CD4-positive, alpha-beta T cell treated with Interferon gamma for 1 hour (primary cell): ENCODE measurements at regions not wholly inside any gene's neighbourhood (a gene's known extent, or its start where the extent isn't known, plus 50 kb on each side); places are given as distances from the start of the nearest gene placed in this dataset.

Experiments
- DNase-seq: peaks from one replicate; pipeline ENCODE4 v3.0.0-alpha.2; 2020

- DNase-seq = no peak
Measured at GRCh38 chr13:80284290-80284689, 56.6 kb downstream of the SPRY2 start.

- DNase-seq = no peak
Measured at GRCh38 chr13:80278706-80279105, 62.2 kb downstream of the SPRY2 start.

GRCh38 chr13:80276371-80277289, 64.3 kb downstream of the SPRY2 start:
- DNase-seq = no peak

GRCh38 chr13:80274643-80275042, 66.3 kb downstream of the SPRY2 start:
- DNase-seq = no peak

GRCh38 chr13:80273718-80274117, 67.2 kb downstream of the SPRY2 start:
- no peak for DNase-seq

GRCh38 chr13:80265348-80265747, 75.6 kb downstream of the SPRY2 start:
- DNase-seq = no peak

GRCh38 chr13:80263745-80264513, 77.0 kb downstream of the SPRY2 start:
- no peak for DNase-seq

- DNase-seq = no peak
Measured at GRCh38 chr13:80262051-80262695, 78.8 kb downstream of the SPRY2 start.

- no peak for DNase-seq
Measured at GRCh38 chr13:80259159-80259558, 81.8 kb downstream of the SPRY2 start.

- DNase-seq = no peak
Measured at GRCh38 chr13:80256352-80256932, 84.5 kb downstream of the SPRY2 start.

GRCh38 chr13:80255946-80256345, 85.0 kb downstream of the SPRY2 start:
- DNase-seq = no peak

GRCh38 chr13:80251403-80251802, 89.5 kb downstream of the SPRY2 start:
- DNase-seq = no peak

GRCh38 chr13:80250213-80250810, 90.6 kb downstream of the SPRY2 start:
- no peak for DNase-seq

GRCh38 chr13:80249516-80250212, 91.3 kb downstream of the SPRY2 start:
- DNase-seq = no peak

GRCh38 chr13:80245162-80245733, 95.7 kb downstream of the SPRY2 start:
- DNase-seq = no peak

- DNase-seq = no peak
Measured at GRCh38 chr13:80244574-80244973, 96.4 kb downstream of the SPRY2 start.

- DNase-seq = no peak
Measured at GRCh38 chr13:80242728-80243427, 98.0 kb downstream of the SPRY2 start.

GRCh38 chr13:80239571-80240255, 101.2 kb downstream of the SPRY2 start:
- no peak for DNase-seq

GRCh38 chr13:80239116-80239515, 101.8 kb downstream of the SPRY2 start:
- DNase-seq = no peak

GRCh38 chr13:80237646-80238045, 103.3 kb downstream of the SPRY2 start:
- DNase-seq = no peak

GRCh38 chr13:80235967-80236302, 105.0 kb downstream of the SPRY2 start:
- no peak for DNase-seq
